ENCODE measurements at regions not wholly inside any gene's neighbourhood (a gene's known extent, or its start where the extent isn't known, plus 50 kb on each side); places are given as distances from the start of the nearest gene placed in this dataset.
A peak's percentile ranks its signal among the peaks of the same experiment; 100 is the strongest.
"Not testable (repeated sequence)": the region's sequence is repeated elsewhere in the genome, so short reads cannot be mapped to it uniquely, and the experiment has no call there.

DNA sequence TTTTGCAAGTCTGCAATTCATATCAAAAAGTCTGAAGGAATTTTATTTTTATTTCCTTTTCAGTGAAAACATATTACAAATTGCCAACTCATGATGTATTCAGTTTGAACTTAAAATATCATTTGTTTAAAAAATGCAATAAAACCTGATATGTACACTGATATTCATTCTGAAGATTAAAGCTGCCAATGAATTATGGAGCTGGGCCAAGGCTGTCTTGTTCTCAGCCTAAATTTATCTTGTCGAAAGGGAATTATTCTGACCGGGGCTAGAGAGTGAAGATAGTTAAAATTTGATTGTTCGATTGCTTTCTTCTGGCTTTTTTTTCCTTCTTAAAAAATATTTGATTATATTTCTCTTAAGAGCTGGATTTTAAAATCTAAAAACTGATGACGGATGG lies 54.0 kb upstream of the RBFOX1 start:
- no peak for DNase-seq (ENCODE audit: low spot score)

DNA sequence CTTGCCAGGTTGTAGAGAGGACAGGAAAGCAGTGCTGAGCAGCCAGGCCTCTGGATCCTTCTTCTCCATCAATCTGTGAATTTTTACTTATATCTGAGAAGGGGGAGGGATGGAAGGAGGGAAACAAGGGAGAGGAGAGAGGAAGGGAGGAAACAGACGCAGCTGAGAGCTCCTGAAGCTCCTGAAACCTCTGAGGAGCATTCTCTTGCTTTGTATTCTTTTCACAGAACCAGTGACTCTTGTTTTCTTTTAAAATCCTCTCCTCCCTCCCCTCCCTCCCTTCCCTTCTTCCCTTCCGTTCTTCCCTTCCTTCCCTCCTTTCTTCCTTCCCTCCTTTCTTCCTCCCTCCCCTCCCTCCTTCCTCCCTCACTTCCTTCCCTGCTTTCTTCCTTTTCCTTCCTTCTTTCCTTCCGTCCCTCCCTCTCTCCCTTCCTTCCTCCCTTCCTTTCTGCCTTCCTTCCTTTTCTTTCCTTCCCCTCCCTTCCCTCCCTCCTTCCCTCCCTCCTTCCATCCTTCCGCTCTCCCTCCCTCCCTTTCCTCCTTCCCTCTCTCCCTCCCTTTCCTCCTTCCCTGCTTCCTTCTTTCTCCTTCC lies 60.0 kb upstream of the RBFOX1 start:
- DNase-seq (ENCODE audit: low spot score) = no peak

DNA sequence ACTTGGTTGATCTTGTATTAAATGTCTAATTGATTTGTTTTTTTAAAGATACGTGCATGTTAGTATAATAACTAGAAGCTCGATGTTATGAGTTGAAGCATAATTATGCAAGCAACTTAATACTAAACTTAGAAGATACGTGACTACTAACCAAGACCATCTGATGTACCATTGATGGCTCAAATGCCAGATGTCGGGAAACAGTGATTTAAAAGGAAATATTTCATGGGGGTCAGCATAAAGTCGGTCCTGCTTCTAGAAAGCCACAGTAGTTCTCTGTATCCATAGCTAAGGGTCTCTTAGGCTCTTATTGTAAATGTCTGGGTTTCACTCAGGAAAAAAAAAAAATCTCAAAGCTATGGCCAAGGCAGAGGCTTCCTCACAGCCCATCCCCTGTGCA lies 61.2 kb upstream of the RBFOX1 start:
- DNase-seq (ENCODE audit: low spot score) = no peak

DNA sequence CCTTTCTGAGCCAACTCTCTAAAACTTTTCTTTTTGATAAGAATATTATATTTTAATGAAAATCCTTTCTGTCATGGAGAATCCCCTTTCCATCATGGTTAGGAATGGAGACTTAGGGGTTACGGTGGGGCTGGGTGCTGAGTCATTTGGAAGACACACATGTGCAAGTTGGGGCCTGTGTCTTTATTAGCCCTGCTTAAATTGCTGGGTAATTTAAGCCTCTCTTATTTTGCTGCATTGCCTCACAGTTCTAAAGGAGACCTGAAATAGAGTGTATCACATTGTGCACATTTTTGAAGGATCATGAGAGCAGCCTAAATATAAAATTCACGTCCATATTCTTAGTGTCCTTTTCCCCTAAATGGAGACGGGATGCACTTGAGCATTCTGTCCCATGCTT lies 61.8 kb upstream of the RBFOX1 start:
- no peak for DNase-seq (ENCODE audit: low spot score)

DNA sequence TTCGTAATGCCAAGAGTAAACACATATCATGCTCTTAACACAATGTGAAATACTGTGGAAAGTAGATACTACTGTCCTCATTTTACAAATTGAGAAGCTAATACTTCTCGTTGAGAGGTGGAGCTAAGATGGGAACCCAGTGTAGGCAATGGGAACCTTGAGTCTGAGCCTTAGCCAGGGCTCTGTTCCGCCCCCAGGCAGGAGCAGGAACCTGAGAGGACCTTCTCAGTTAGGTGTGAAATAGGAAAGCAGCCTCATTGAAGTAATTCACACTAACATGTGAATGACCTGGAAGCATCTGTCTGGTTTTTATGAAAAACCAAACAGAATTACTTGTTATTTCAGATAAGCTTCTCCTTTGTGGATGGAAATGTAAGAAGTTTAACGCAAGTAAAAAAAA lies 62.6 kb upstream of the RBFOX1 start:
- DNase-seq (ENCODE audit: low spot score) = no peak

DNA sequence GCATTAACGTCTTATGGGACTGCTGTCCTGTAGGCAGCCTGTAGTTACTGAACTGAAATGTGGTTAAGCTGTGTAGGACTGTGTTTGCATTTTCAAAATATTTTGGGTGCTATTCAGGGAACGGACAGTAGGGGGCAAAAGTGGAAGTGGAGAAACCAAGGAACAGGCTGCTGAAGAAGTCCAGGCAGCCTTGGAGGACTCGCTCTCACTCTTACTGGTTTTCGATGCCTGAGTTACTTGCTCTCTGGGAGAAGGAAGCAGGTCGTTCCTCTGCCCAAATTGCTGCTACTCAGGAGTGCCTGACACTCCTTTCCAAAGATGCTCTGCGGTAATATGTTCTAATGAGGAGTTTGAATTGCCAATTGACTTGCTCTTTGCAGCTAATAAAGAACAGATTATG lies 64.5 kb upstream of the RBFOX1 start:
- peak; percentile 62 for DNase-seq (ENCODE audit: low spot score)

DNA sequence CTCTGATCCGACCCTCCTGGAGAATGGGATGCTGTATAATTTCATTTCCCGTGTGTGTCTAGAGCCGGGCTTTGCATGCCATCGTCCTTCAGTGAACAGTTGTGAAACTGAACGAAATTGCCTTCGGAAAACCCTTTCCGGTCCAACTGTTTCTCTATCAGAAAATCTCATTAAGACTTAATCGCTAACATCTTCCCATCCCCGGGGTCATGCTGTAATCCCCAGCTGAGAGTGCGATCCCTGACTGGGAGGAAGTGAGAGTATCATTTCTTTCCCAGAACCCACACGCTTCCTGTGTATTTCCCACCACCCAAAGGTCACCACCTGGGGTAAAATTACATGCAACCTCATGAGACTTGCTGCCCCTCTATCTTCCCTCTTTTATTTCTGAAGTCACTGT lies 75.6 kb upstream of the RBFOX1 start:
- DNase-seq (ENCODE audit: low spot score) = peak; percentile 7

DNA sequence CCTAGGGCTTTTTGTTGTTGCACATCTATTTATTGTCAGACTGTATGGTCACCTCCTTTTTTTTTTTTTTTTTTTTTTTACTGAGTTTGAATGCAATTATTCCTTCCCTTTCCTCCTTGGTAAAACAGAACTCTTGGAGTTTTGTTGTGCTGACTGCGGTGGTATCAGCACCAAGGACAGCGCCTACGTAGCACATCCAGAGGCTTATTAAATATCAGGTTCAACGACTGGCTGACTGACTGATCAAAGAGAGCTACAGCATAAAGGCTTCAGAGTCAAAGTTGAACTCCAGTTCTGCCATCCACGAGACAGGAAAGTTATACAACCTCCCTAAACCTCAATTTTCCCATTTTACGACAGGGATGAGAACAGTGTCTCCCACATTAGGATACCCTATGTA lies 86.1 kb upstream of the RBFOX1 start:
- peak; percentile 2 for DNase-seq (ENCODE audit: low spot score)

DNA sequence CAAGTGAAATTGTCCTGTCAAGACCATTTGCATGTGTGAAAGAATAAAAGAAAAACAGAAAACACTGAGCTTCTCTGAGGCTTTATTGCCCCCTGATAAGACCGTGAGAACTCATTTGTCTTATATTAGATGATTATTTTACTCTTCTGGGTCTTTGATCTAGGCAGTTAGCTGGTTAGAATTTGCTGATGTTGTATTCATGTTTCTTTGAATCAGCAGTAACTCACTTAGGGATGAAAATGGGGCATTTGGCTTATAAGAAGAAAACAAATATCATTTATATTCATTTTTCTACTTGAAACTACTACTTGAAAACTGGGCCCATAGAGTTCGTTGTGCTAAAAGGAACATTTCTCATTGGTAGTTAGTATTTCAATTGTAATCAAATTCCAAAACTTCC lies 93.1 kb upstream of the RBFOX1 start:
- DNase-seq (ENCODE audit: low spot score) = no peak

DNA sequence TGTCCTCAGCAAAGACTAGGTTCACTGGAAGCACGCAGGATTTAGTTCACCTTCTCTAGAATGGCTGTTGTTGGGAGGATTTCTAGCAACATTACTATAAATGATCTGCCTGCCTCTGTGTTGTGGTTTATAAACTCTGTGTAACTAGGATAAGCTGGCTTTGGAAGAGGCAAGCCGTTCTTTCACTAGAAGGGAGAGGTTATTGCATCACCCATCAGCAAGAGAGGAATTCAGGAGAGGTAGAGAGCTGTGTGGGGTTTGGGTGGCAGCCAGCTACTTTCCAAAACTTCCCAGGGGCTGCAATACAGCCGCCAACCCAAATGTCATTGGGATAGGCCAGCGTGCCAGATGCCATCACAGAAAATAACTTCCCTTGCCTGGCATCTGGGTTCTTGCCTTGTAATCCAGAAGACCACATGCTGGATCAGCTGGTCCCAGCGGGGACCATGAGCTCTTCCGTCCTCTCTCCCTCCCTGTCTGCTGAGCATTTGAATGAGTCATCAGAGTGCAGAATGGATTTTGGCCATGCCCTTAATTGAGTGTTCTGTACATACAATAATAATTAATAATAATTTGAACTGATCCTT lies 95.7 kb upstream of the RBFOX1 start:
- DNase-seq (ENCODE audit: low spot score) = no peak

DNA sequence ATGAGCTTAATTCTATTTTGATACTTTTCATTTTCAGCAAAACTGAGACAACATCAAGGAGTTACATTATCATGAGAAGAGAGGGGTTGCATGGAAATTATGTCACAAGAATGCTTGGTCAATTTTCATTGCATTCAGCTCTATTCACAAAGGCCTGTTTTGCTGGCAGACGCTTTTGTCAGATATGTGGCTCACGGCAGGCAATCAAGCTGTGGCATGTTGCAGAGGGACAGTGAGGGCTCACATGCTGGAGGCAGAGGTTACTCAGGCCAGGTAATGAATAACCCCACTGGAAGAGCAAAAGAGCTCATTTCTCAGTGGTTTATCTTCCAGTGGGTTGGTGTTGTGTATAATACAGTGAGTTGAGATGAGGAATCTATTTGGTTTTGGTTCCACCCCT lies 98.7 kb upstream of the RBFOX1 start:
- no peak for DNase-seq (ENCODE audit: low spot score)

DNA sequence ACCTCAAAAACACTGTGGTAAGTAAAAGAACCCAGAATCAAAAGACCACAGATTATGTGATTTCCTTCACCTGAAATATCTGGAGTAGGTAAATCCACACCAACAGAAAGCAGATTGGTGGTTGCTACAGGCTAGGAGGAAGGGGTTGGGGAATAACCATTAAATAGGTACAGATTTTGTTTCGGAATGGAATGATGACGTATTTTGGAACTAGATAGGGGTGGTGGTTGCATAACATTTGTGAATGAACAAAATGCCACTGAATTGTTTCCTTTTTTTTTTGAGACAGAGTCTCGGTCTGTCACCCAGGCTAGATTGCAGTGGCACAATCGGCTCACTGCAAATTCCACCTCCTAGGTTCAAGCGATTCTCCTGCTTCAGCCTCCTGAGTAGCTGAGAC lies 100.9 kb upstream of the RBFOX1 start:
- no peak for DNase-seq (ENCODE audit: low spot score)

DNA sequence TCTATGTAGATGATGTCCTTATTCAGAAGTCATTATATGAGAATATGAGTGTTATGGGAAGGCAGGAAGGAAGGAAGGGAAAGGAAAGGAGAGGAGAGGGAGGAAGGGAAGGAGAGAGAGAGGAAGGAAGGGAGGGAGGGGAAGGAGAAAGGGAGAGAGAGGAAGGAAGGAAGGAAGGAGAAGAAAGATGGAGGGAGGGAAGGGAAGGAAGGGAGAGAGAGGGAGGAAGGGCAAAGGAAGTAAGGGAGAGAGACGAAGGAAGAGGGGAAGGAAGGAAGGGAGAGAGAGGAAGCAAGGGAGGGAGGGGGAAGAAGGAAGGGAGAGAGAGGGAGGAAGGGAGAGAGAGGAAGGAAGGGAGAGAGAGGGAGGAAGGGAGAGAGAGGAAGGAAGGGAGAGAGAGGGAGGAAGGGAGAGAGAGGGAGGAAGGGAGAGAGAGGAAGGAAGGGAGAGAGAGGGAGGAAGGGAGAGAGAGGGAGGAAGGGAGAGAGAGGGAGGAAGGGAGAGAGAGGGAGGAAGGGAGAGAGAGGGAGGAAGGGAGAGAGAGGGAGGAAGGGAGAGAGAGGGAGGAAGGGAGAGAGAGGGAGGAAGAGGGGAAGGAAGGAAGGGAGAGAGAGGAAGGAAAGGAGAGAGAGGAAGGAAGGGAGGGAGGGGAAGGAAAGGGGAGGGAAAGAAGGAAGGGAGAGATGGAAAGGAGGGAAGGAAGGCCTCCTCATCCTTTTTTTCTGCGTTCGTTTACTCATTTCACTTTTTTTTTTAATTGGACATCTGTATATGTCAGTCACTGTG lies 103.0 kb upstream of the RBFOX1 start:
- DNase-seq (ENCODE audit: low spot score) = not testable (repeated sequence)

DNA sequence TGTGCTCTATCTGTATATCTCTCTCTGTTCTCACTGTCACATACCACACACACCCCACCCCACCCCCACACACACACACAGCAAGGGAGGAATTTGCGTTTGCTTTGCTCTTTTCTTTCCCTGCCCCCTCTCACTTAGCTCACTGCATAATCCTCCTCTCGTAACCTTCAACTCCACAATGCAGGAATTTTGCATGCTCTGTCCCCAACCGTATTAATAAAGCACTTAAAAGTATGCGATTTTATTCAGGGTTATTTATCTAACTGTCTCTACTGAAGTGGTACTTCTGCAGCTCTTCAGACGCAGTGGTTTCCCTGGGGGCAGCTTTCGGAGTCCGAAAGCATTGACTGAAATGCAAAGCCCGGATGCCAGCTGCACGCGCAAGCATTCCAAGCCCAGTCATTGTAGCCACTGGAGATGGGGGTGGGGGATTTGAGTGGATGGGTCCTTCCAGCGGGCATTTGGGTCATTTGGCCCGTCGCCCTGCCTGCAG lies 105.4 kb upstream of the RBFOX1 start:
- DNase-seq (ENCODE audit: low spot score) = no peak

DNA sequence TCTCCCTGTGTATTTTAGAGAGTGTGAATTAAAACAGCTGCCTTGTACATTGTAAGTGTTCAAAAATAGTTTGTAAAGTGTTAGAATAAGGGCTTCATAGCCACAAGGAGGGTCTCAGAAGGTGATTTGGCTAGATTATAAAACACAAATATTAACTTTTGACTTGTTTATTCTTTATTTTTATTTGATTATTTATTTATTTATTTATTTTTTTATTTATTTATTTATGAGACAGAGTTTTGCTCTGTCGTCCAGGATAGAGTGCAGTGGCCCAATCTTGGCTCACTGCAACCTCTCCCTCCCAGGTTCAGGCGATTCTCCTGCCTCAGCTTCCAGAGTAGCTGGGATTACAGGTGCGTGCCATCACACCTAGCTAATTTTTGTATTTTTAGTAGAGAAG lies 111.5 kb upstream of the RBFOX1 start:
- DNase-seq (ENCODE audit: low spot score) = no peak

DNA sequence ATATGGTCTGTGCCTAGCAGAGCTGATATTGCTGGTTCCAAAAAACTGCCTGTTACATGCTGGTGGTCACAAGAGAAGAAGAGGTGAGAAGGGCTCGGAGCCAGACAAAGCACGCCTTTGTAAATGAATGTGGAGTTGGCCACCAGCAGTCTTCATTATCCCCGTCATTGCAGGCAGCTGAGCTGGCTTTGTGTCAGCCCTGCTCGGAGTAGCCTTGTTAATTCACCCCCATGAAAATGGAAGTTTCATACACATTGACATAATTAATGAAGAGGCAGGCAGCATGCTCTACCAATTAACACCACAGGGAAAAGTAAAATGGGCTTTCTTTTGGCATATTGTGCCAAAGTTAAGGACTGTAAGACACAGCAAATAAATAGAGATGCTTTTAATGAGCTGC lies 113.7 kb upstream of the RBFOX1 start:
- DNase-seq (ENCODE audit: low spot score) = no peak

DNA sequence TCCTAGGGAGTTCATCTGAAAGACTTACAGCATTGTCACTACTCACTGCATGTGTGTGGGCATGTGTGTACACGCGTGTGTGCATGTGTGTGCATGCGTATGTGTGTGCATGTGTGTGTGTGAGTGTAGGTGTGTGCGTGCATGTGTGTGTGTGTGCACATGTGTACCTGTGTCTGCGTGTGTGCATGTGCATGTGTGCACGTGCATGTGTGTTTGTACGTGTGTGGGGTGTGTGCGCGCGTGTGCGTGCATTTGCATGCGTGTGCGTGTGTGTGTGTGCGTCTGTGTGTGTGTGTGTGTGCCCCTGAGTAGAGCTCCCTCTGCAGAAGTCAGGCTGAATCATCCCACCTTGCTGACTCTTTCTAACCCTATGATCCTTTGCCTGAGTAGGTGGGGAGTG lies 114.8 kb upstream of the RBFOX1 start:
- DNase-seq (ENCODE audit: low spot score) = no peak

DNA sequence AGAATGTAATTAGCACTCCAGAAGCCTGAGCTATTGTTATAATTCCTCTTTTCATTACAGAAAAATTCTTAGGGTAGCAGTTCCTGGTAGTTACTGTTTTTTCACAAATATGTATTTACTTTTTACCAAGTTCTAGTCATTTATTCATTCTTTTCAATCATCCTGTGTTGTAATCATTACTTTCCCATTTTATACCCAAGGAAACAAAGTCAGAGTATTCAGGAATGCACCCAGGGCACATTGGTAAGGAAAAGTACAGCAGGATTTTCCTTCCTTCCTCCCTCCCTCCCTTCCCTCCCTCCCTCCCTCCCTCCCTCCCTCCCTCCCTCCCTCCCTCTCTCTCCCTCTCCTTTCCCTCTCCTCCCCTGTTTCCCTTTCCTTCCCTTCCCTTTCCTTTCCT lies 115.9 kb upstream of the RBFOX1 start:
- DNase-seq (ENCODE audit: low spot score) = no peak

DNA sequence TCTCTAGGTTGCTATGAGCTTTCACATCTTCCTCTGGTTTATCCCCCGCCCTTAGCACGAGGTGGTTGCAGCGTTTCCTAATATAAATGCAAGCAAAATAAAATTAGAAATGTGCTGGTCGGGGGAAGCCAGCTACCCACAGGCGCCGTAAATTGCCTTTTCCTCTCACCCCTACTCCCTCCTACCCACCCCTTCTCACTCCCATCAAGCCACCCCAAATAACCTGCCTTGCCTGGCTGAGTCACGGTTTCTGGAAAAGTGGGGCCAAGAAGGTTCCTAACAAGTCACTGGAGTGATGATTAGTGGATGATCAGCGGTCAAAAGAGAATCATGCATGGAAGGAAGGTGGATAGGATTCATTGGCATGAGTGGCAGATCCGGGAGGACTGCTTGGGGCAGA lies 120.9 kb upstream of the RBFOX1 start:
- no peak for DNase-seq (ENCODE audit: low spot score)

DNA sequence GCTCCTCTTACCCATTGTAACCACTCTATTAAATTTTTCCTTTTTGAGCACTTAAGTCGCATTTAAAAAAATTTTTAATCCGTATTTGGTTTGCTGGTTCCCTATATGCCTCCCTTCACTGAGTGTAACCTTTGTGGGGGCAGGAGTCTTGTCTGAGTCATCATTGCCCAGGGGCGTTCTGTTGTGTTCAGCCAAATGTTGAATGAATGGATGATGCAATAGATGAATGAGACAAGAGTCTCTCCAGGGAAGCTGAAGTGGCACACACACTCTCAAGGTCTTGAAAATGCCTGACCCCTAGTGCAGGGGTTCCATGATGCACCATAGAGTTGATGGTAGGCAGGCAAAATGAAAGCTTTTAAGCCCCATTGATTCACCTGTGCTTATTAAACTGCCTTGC lies 123.0 kb upstream of the RBFOX1 start:
- DNase-seq (ENCODE audit: low spot score) = no peak

DNA sequence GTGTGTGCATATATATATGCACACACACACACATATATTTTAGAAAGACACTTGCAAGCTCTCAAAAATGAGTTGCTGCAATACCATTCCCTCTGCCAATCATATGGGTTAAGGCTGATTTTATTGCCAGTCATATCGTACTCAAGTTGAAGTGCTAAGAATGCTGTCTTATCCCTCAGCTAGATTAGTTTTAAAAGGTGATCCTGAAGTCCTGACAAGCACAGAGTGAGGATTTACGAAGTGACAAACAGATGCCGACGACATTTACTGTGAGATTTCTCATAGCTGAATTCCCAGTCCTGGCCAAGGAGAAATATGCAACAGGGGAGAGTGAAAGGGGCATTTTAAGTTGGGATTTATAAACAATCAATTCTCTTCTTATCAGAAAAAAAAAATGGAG lies 126.2 kb upstream of the RBFOX1 start:
- DNase-seq (ENCODE audit: low spot score) = no peak

DNA sequence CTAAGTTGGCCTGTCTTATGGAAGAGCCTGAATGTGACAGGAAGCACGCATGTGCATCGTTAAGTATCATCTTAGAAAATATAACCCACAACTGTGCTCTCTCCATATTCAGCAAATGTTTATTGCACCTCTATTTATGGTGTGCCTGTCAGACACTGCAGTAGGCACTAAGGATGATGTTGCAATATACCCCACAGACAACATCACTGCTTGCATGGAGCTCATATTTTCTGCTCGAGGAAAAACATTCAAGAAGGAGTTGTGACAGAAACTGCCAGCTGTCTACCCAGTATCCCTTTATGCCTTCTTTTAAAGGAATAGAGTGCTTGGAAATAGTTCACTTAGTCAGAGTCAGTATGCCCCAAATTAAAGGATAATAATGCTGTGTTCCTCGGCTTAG lies 132.3 kb upstream of the RBFOX1 start:
- DNase-seq (ENCODE audit: low spot score) = no peak

DNA sequence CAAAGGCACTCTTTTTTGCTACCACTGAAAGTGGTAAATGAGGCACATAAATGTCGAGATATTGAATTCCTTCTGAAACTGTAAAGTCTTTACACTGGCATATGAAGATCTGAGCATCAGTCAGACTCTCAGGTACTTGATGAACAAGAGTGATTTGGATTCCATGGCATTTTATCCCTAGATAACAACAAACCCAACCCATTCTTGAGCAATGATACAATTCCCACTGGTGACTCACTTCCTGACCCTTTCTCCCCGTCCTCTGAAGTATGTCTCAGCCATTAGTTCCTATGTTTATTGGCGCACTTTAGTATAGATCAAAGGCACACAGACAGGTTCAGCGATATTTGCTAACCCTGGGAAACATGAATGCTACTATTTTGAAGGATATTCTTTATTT lies 147.0 kb upstream of the RBFOX1 start:
- no peak for DNase-seq (ENCODE audit: low spot score)
